Suprapubic skin (tissue), 3 donors: ENCODE measurements at regions not wholly inside any gene's neighbourhood (a gene's known extent, or its start where the extent isn't known, plus 50 kb on each side); places are given as distances from the start of the nearest gene placed in this dataset.

Experiments
- POLR2A ChIP-seq, 2 donors: fragments of 450-650 bp; IDR thresholded peaks; one replicate each; pipeline ENCODE4 v1.6.1; 2017; ENCODE audit warnings: antibody characterized with exemption in 2 of 2, mild to moderate bottlenecking in 2 of 2, moderate library complexity in 2 of 2
- TF ChIP-seq, protein P1 (sequence below), 2 donors: fragments of 200-600 bp in 1 of 2; fragments of 450-650 bp in 1 of 2; sonication (generic) in 1 of 2; IDR thresholded peaks; one replicate each; pipeline ENCODE4 v1.5.1; 2016 to 2019; ENCODE audit warnings: antibody characterized with exemption in 2 of 2, mild to moderate bottlenecking in 1 of 2, moderate library complexity in 1 of 2

DNA sequence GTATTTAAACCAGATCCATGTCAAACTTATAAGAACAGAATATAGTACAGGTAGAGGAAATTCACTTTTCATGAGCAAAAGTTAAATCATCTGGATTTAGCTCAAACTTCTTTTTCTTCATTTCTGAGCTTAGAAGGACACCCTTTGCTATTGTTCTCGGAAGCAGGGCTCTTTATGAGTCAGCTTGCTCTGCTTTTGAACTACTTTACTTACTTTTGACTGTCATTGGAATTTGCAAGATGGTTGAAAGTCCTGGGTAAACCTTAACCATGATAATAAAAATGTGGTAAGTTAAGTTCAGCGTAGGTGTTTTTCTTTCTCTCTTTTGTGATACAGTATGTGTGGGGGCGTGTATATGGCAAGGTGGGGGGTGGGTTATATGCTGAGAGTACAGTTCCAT, 312.7 kb upstream of the DPH6 start:
- TF ChIP-seq, protein P1, sequence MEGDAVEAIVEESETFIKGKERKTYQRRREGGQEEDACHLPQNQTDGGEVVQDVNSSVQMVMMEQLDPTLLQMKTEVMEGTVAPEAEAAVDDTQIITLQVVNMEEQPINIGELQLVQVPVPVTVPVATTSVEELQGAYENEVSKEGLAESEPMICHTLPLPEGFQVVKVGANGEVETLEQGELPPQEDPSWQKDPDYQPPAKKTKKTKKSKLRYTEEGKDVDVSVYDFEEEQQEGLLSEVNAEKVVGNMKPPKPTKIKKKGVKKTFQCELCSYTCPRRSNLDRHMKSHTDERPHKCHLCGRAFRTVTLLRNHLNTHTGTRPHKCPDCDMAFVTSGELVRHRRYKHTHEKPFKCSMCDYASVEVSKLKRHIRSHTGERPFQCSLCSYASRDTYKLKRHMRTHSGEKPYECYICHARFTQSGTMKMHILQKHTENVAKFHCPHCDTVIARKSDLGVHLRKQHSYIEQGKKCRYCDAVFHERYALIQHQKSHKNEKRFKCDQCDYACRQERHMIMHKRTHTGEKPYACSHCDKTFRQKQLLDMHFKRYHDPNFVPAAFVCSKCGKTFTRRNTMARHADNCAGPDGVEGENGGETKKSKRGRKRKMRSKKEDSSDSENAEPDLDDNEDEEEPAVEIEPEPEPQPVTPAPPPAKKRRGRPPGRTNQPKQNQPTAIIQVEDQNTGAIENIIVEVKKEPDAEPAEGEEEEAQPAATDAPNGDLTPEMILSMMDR (IDR thresholded peaks at IDR 0.05): no peak
- TF ChIP-seq POLR2A (IDR thresholded peaks at IDR 0.05): no peak
